GM23338 (cell line): ENCODE measurements at regions not wholly inside any gene's neighbourhood (a gene's known extent, or its start where the extent isn't known, plus 50 kb on each side); places are given as distances from the start of the nearest gene placed in this dataset.

ENCODE experiments used
- ATAC-seq: fragments of 200-7000 bp; cut with Tn5 transposase; 3 replicates; pipeline ENCODE4 v1.9.1; 2020
- DNase-seq: peaks from one replicate; pipeline ENCODE4 v3.0.0-alpha.2; 2015; ENCODE audit warnings: low spot score
- H2AFZ ChIP-seq: fragments of 200-600 bp; sonication (generic); 2 replicates; pipeline ENCODE4 v1.8.0; 2016; ENCODE audit warnings: antibody characterized with exemption, mild to moderate bottlenecking, moderate library complexity
- H3F3A ChIP-seq: fragments of 200-600 bp; sonication (generic); replicated peaks from 2 replicates; pipeline ENCODE4 v1.8.0; 2017; ENCODE audit warnings: antibody characterized with exemption, mixed run types, low read depth
- H3K27ac ChIP-seq: fragments of 200-600 bp; sonication (generic); 2 replicates; pipeline ENCODE4 v1.6.1; 2016; ENCODE audit warnings: low read depth
- H3K27me3 ChIP-seq: fragments of 200-600 bp; sonication (generic); 2 replicates; pipeline ENCODE4 v1.8.0; 2016; ENCODE audit warnings: mild to moderate bottlenecking, mixed run types, moderate library complexity; ENCODE audit not compliant: insufficient read depth
- H3K36me3 ChIP-seq: fragments of 200-600 bp; sonication (generic); 2 replicates; pipeline ENCODE4 v1.8.0; 2016; ENCODE audit warnings: mild to moderate bottlenecking; ENCODE audit not compliant: insufficient read depth
- H3K4me1 ChIP-seq: fragments of 200-600 bp; sonication (generic); 2 replicates; pipeline ENCODE4 v1.8.0; 2016; ENCODE audit warnings: mild to moderate bottlenecking, moderate library complexity; ENCODE audit not compliant: insufficient read depth
- H3K4me2 ChIP-seq: fragments of 200-600 bp; sonication (generic); 2 replicates; pipeline ENCODE4 v1.7.1; 2017; ENCODE audit warnings: mixed run types
- H3K4me3 ChIP-seq: fragments of 200-600 bp; sonication (generic); 2 replicates; pipeline ENCODE4 v1.6.1; 2016; ENCODE audit warnings: mixed run types
- H3K79me2 ChIP-seq: fragments of 200-600 bp; sonication (generic); replicated peaks from 2 replicates; pipeline ENCODE4 v1.8.0; 2017; ENCODE audit warnings: mild to moderate bottlenecking; ENCODE audit not compliant: insufficient read depth
- H3K9me2 ChIP-seq: fragments of 200-600 bp; sonication (generic); 2 replicates; pipeline ENCODE4 v1.8.0; 2017; ENCODE audit not compliant: insufficient read depth
- H4K20me1 ChIP-seq: fragments of 200-600 bp; sonication (generic); replicated peaks from 2 replicates; pipeline ENCODE4 v1.8.0; 2017; ENCODE audit warnings: mild to moderate bottlenecking; ENCODE audit not compliant: insufficient read depth
- H3K27ac Mint-ChIP-seq: 2 replicates; pipeline ENCODE4 v1.8.0; 2020; ENCODE audit warnings: inconsistent platforms, mild to moderate bottlenecking, moderate library complexity, mixed read lengths
- H3K27me3 Mint-ChIP-seq: 3 replicates; pipeline ENCODE4 v1.8.0; 2022; ENCODE audit warnings: low read depth, mild to moderate bottlenecking, moderate library complexity, mixed read lengths, inconsistent platforms; ENCODE audit not compliant: insufficient read depth, poor library complexity
- H3K36me3 Mint-ChIP-seq: 3 replicates; pipeline ENCODE4 v1.8.0; 2021; ENCODE audit warnings: low read depth, mild to moderate bottlenecking, inconsistent platforms, moderate library complexity, mixed read lengths
- H3K4me1 Mint-ChIP-seq: 3 replicates; pipeline ENCODE4 v1.8.0; 2020; ENCODE audit warnings: mild to moderate bottlenecking, inconsistent platforms, mixed read lengths
- H3K4me3 Mint-ChIP-seq: 3 replicates; pipeline ENCODE4 v1.8.0; 2021; ENCODE audit warnings: moderate library complexity, mild to moderate bottlenecking, inconsistent platforms, mixed read lengths
- H3K9me3 Mint-ChIP-seq: 3 replicates; pipeline ENCODE4 v1.8.0; 2020; ENCODE audit warnings: moderate library complexity, mild to moderate bottlenecking, inconsistent platforms, mixed read lengths
- NANOG ChIP-seq: IDR thresholded peaks from 2 replicates; pipeline ENCODE4 v1.6.1; 2016; ENCODE audit warnings: antibody characterized with exemption, borderline replicate concordance
- POLR2AphosphoS5 ChIP-seq: IDR thresholded peaks from 2 replicates; pipeline ENCODE4 v1.6.1; 2016; ENCODE audit warnings: antibody characterized with exemption, low read depth
- STAT1 ChIP-seq: IDR thresholded peaks from one replicate; pipeline ENCODE4 v1.6.1; 2016; ENCODE audit warnings: antibody characterized with exemption; ENCODE audit not compliant: unreplicated experiment
- ZNF114 ChIP-seq: fragments of 250-450 bp; sonication (Bioruptor Pico); IDR thresholded peaks from 2 replicates; pipeline ENCODE4 v1.5.0; 2020; ENCODE audit warnings: mild to moderate bottlenecking, moderate library complexity
- ZNF331 ChIP-seq: fragments of 250-450 bp; sonication (Bioruptor Pico); IDR thresholded peaks from 2 replicates; pipeline ENCODE4 v1.5.0; 2020; ENCODE audit warnings: low read depth, mild to moderate bottlenecking, moderate library complexity
- TF ChIP-seq, protein P1 (sequence below), 2 experiments: fragments of 200-600 bp in 1 of 2; sonication (generic) in 1 of 2; conservative IDR thresholded peaks; 2 replicates each; pipeline versions ENCODE4 v1.5.1 to v1.6.1; 2016 to 2017; ENCODE audit warnings: antibody characterized with exemption in 2 of 2, low read depth in 2 of 2, mild to moderate bottlenecking in 2 of 2, moderate library complexity in 1 of 2
- TF ChIP-seq, protein P2 (sequence below): IDR thresholded peaks from 2 replicates; pipeline ENCODE4 v1.6.1; 2016; ENCODE audit warnings: antibody characterized with exemption
- TF ChIP-seq, protein P3 (sequence below): fragments of 250-450 bp; sonication (Bioruptor Pico); IDR thresholded peaks from 2 replicates; pipeline ENCODE4 v1.5.0; 2020; ENCODE audit warnings: mild to moderate bottlenecking, moderate library complexity

DNA sequence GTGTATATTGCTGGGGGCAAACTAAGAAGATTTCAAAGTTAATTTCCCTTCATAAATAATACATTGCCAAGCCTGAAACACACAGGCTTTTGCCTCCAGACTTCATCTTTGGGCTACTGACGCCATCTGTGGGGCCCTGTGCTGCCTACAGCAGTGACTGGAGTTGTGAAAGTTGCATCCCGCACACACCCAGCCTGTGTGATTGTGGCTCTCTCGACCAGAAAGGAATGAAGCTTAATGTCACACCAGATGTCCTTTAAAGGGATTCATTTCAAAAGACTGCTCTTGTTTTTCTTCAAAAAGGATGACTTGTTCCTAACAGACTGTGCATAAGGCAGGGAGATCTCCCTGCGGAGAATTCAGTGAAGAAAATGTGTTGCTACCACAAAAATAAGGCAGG, 210.5 kb downstream of the FAM181B start:
- H3K27me3 Mint-ChIP-seq: no peaks in the 10 kb centered on the region
- no peak overlapping the region for H3K4me3 Mint-ChIP-seq
- H3K4me3 ChIP-seq: no peak overlapping the region
- no peaks in the 10 kb centered on the region for H3K4me1 ChIP-seq
- no peaks in the 10 kb centered on the region for H3K36me3 ChIP-seq
- peaks cover 11% of the 10 kb centered on the region; the same call in 2 of the 3 replicates for H3K9me3 Mint-ChIP-seq
- no peaks in the 10 kb centered on the region for H3K36me3 Mint-ChIP-seq
- no peaks in the 10 kb centered on the region for H4K20me1 ChIP-seq
- H3K4me2 ChIP-seq: no peak overlapping the region
- H3K79me2 ChIP-seq: no peaks in the 10 kb centered on the region
- no peaks in the 10 kb centered on the region for H3K9me2 ChIP-seq
- no peaks in the 10 kb centered on the region for H3F3A ChIP-seq
- H3K27me3 ChIP-seq: no peaks in the 10 kb centered on the region
- peak; percentile 48 for DNase-seq
- no peak for TF ChIP-seq NANOG
- TF ChIP-seq, protein P1, sequence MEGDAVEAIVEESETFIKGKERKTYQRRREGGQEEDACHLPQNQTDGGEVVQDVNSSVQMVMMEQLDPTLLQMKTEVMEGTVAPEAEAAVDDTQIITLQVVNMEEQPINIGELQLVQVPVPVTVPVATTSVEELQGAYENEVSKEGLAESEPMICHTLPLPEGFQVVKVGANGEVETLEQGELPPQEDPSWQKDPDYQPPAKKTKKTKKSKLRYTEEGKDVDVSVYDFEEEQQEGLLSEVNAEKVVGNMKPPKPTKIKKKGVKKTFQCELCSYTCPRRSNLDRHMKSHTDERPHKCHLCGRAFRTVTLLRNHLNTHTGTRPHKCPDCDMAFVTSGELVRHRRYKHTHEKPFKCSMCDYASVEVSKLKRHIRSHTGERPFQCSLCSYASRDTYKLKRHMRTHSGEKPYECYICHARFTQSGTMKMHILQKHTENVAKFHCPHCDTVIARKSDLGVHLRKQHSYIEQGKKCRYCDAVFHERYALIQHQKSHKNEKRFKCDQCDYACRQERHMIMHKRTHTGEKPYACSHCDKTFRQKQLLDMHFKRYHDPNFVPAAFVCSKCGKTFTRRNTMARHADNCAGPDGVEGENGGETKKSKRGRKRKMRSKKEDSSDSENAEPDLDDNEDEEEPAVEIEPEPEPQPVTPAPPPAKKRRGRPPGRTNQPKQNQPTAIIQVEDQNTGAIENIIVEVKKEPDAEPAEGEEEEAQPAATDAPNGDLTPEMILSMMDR (conservative IDR thresholded peaks at IDR 0.05; ENCODE audit: low read depth in 2 of 2): peak; percentile 47 to 70
- no peak overlapping the region for H3K27ac Mint-ChIP-seq
- no peaks in the 10 kb centered on the region for H3K4me1 Mint-ChIP-seq
- peak; percentile 79 for ATAC-seq
- peak overlapping the region; percentile 49 for H2AFZ ChIP-seq
- no peak overlapping the region for H3K27ac ChIP-seq

DNA sequence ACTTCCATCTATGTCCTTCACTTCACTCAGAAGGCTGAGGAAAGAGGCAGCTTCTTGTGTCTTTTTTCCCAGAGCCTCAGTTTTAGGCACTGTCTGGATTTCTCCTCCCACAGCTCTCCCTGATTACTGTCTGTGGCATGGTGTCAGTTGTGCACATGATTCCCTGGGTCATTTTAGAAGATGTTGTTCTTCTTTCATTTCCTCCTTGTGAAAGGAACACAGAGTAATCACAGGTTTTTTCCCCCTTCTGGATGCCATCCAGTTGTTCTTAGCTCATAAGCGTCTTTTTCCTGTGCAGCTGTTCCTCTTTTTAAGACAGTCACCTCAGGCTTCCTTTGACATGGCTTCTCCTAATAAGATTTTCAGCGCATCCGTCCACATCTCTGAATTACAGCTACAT, 212.2 kb downstream of the FAM181B start:
- H3K9me2 ChIP-seq: no peaks in the 10 kb centered on the region
- Mint-ChIP-seq H3K4me1 (no peaks in the 10 kb centered on the region), H3K9me3 (peaks cover 14% of the 10 kb centered on the region; the same call in 2 of the 3 replicates), H3K27me3 (no peaks in the 10 kb centered on the region), H3K4me3 (no peak overlapping the region), H3K27ac (no peak overlapping the region), H3K36me3 (no peaks in the 10 kb centered on the region)
- no peak overlapping the region for H3K27ac ChIP-seq
- DNase-seq: no peak
- no peak overlapping the region for H2AFZ ChIP-seq
- H3K4me2 ChIP-seq: no peak overlapping the region
- H3K36me3 ChIP-seq: no peaks in the 10 kb centered on the region
- H4K20me1 ChIP-seq: no peaks in the 10 kb centered on the region
- no peaks in the 10 kb centered on the region for H3K79me2 ChIP-seq
- H3K4me1 ChIP-seq: no peaks in the 10 kb centered on the region
- H3K27me3 ChIP-seq: no peaks in the 10 kb centered on the region
- no peak overlapping the region for H3K4me3 ChIP-seq
- H3F3A ChIP-seq: no peaks in the 10 kb centered on the region
- ATAC-seq: no peak
- TF ChIP-seq ZNF114 (CRISPR knock-in tag): no peak
- no peak for TF ChIP-seq POLR2AphosphoS5
- TF ChIP-seq, protein P2, sequence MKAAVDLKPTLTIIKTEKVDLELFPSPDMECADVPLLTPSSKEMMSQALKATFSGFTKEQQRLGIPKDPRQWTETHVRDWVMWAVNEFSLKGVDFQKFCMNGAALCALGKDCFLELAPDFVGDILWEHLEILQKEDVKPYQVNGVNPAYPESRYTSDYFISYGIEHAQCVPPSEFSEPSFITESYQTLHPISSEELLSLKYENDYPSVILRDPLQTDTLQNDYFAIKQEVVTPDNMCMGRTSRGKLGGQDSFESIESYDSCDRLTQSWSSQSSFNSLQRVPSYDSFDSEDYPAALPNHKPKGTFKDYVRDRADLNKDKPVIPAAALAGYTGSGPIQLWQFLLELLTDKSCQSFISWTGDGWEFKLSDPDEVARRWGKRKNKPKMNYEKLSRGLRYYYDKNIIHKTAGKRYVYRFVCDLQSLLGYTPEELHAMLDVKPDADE: no peak
- TF ChIP-seq, protein P3, sequence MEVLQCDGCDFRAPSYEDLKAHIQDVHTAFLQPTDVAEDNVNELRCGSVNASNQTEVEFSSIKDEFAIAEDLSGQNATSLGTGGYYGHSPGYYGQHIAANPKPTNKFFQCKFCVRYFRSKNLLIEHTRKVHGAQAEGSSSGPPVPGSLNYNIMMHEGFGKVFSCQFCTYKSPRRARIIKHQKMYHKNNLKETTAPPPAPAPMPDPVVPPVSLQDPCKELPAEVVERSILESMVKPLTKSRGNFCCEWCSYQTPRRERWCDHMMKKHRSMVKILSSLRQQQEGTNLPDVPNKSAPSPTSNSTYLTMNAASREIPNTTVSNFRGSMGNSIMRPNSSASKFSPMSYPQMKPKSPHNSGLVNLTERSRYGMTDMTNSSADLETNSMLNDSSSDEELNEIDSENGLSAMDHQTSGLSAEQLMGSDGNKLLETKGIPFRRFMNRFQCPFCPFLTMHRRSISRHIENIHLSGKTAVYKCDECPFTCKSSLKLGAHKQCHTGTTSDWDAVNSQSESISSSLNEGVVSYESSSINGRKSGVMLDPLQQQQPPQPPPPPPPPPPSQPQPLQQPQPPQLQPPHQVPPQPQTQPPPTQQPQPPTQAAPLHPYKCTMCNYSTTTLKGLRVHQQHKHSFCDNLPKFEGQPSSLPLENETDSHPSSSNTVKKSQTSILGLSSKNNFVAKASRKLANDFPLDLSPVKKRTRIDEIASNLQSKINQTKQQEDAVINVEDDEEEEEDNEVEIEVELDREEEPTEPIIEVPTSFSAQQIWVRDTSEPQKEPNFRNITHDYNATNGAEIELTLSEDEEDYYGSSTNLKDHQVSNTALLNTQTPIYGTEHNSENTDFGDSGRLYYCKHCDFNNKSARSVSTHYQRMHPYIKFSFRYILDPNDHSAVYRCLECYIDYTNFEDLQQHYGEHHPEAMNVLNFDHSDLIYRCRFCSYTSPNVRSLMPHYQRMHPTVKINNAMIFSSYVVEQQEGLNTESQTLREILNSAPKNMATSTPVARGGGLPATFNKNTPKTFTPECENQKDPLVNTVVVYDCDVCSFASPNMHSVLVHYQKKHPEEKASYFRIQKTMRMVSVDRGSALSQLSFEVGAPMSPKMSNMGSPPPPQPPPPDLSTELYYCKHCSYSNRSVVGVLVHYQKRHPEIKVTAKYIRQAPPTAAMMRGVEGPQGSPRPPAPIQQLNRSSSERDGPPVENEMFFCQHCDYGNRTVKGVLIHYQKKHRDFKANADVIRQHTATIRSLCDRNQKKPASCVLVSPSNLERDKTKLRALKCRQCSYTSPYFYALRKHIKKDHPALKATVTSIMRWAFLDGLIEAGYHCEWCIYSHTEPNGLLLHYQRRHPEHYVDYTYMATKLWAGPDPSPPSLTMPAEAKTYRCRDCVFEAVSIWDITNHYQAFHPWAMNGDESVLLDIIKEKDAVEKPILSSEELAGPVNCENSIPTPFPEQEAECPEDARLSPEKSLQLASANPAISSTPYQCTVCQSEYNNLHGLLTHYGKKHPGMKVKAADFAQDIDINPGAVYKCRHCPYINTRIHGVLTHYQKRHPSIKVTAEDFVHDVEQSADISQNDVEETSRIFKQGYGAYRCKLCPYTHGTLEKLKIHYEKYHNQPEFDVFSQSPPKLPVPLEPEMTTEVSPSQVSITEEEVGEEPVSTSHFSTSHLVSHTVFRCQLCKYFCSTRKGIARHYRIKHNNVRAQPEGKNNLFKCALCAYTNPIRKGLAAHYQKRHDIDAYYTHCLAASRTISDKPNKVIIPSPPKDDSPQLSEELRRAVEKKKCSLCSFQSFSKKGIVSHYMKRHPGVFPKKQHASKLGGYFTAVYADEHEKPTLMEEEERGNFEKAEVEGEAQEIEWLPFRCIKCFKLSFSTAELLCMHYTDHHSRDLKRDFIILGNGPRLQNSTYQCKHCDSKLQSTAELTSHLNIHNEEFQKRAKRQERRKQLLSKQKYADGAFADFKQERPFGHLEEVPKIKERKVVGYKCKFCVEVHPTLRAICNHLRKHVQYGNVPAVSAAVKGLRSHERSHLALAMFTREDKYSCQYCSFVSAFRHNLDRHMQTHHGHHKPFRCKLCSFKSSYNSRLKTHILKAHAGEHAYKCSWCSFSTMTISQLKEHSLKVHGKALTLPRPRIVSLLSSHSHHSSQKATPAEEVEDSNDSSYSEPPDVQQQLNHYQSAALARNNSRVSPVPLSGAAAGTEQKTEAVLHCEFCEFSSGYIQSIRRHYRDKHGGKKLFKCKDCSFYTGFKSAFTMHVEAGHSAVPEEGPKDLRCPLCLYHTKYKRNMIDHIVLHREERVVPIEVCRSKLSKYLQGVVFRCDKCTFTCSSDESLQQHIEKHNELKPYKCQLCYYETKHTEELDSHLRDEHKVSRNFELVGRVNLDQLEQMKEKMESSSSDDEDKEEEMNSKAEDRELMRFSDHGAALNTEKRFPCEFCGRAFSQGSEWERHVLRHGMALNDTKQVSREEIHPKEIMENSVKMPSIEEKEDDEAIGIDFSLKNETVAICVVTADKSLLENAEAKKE (CRISPR knock-in tag): no peak
- TF ChIP-seq ZNF331 (CRISPR knock-in tag): no peak
- TF ChIP-seq STAT1: no peak
